SK-N-SH treated with all-trans-retinoic acid at 6 μM for 48 hours (cell line): ENCODE measurements at regions not wholly inside any gene's neighbourhood (a gene's known extent, or its start where the extent isn't known, plus 50 kb on each side); places are given as distances from the start of the nearest gene placed in this dataset.

ENCODE experiments used
- ARNTL ChIP-seq: fragments of 450-650 bp; formaldehyde crosslinking; IDR thresholded peaks from 2 replicates; pipeline ENCODE4 v1.5.0; 2020; ENCODE audit warnings: low read depth, mild to moderate bottlenecking, moderate library complexity, borderline replicate concordance
- POU6F1 ChIP-seq: fragments of 250-450 bp; sonication (Bioruptor Pico); IDR thresholded peaks from 2 replicates; pipeline ENCODE4 v1.8.0; 2021; ENCODE audit warnings: low read depth, mild to moderate bottlenecking, moderate library complexity, borderline replicate concordance
- SNAI2 ChIP-seq: fragments of 250-450 bp; sonication (Bioruptor Pico); IDR thresholded peaks from 2 replicates; pipeline ENCODE4 v1.5.0; 2020; ENCODE audit warnings: mild to moderate bottlenecking, moderate library complexity
- TSHZ2 ChIP-seq: fragments of 250-450 bp; sonication (Bioruptor Pico); IDR thresholded peaks from 2 replicates; pipeline ENCODE4 v1.5.0; 2020; ENCODE audit warnings: mild to moderate bottlenecking, moderate library complexity
- ZC3H10 ChIP-seq: fragments of 250-450 bp; sonication (Bioruptor Pico); IDR thresholded peaks from 2 replicates; pipeline ENCODE4 v1.5.1; 2021; ENCODE audit warnings: mild to moderate bottlenecking, moderate library complexity
- ZFP30 ChIP-seq: fragments of 450-650 bp; formaldehyde crosslinking; IDR thresholded peaks from 2 replicates; pipeline ENCODE4 v1.5.0; 2022; ENCODE audit warnings: mild to moderate bottlenecking, moderate library complexity

- TF ChIP-seq SNAI2 (no peak), TSHZ2 (CRISPR knock-in tag) (no peak), POU6F1 (CRISPR knock-in tag) (no peak), ZFP30 (no peak), ZC3H10 (CRISPR knock-in tag) (no peak), ARNTL (CRISPR knock-in tag) (no peak)
Measured at GRCh38 chr7:42831718-42832522, 80.0 kb downstream of the C7orf25 start.
